Anterior cingulate cortex (tissue), 58 donors: ENCODE measurements at regions not wholly inside any gene's neighbourhood (a gene's known extent, or its start where the extent isn't known, plus 50 kb on each side); places are given as distances from the start of the nearest gene placed in this dataset.

Experiments used
- DNase-seq, 58 donors: peaks; one replicate each; lab custom pipeline; 2025; lab: John Stamatoyannopoulos, UW

- DNase-seq, result no peak
Observed at GRCh38 chr11:25859776-25860175, 472.2 kb upstream of the ANO3 start.

GRCh38 chr11:25860677-25861450 lies 471.1 kb upstream of the ANO3 start:
- no peak for DNase-seq

GRCh38 chr11:25862159-25862558 lies 469.8 kb upstream of the ANO3 start:
- DNase-seq, result no peak

- no peak for DNase-seq
Observed at GRCh38 chr11:25863986-25864385, 467.9 kb upstream of the ANO3 start.

- DNase-seq, result no peak
Observed at GRCh38 chr11:25876456-25876965, 455.4 kb upstream of the ANO3 start.

DNA sequence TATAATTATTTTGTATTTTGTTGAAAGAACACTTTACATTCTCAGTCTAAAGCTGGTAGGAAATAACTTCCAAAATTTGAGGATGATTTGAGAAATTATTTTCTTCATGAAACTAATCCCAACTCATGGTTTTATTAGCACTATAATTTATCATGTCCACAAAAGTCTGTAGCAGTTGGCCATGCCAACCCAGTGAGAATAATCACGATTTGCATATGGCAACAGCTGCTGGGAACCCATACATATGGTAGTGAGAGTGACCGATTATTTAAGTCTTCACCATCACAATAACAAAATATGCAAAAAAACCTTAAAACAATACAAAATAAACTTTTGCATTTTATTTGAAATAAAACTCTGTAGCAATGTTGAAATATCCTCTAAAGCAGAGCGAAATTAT lies 445.9 kb upstream of the ANO3 start:
- DNase-seq, result no peak

- no peak for DNase-seq
Observed at GRCh38 chr11:25890626-25891260, 441.2 kb upstream of the ANO3 start.

GRCh38 chr11:25891960-25892359 lies 440.0 kb upstream of the ANO3 start:
- no peak for DNase-seq

DNA sequence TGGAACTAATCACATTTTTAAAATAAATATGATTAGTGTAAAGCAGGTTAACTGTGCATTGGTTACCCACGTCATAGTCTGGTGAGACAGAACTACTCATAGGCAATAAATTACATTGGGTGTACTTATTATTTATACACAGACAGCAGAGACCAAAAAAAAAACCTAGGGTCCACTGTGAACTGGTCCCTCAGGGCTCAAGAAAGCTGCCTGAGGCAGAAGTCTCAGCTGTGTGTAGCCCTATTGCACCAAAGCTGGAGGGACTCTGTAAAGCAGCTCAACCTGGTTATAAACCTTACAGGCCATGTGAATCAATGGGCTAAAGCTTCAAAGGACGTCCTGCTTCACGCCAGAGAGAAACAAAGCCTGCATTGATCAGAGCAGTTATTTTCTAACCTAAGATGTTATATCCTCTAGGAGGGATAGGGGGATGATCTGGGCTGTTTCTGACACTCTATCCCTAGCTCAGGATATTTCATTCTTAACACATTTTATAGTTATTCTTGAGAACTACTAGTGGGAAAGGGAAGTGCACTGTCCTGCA lies 432.2 kb upstream of the ANO3 start:
- DNase-seq, result no peak

DNA sequence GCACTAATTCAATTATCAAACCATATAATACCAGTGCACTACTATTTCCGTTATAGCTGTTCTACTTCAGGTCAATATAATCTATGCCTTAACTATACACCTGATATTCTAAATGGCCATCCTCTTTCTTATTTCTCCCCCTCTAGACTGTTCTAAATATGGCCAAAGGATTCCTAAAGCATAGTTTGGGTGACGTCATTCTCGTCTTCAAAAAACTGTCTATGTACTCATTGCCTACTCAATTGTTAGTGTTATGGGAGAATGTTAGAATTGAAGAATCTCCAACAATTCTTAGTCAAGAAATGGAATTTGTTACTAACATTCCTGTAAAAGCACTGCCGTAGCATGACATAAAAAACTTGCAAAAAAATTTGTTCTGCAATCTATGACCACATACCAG lies 431.1 kb upstream of the ANO3 start:
- no peak for DNase-seq

DNA sequence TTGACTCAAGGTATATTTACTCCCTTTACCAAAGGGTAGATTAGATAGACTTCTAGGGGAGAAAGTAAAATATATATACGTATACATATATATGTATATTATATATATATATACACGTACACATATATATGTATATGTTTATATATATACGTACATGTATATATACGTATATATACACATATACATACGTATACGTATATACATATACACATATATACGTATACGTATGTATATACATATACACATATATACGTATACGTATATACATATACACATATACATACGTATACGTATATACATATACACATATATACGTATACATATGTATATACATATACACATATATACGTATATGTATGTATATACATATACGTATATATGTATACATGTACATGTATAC lies 430.5 kb upstream of the ANO3 start:
- no peak for DNase-seq

GRCh38 chr11:25902476-25902875 lies 429.5 kb upstream of the ANO3 start:
- no peak for DNase-seq

- no peak for DNase-seq
Observed at GRCh38 chr11:25908726-25909125, 423.2 kb upstream of the ANO3 start.

GRCh38 chr11:25910086-25910485 lies 421.8 kb upstream of the ANO3 start:
- no peak for DNase-seq

DNA sequence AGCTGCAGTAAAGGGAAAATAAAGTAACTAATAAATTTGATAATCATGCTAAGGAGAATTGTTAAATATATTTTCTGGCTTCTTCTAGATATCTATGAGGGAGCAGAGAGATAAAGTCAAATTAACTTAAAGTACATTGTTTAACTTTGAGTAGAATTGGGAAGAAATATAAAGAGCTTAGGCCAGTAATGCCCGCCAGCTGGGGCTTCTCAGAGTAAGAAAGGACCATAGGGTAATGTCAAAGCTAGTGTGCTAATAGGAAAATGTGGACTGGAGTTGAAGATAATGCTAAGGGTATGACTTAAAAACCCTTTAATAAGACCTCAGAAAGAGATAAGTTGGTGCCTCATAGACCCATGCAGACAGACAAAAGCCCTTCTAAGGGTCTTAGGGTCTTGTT lies 411.6 kb upstream of the ANO3 start:
- DNase-seq, result no peak

DNA sequence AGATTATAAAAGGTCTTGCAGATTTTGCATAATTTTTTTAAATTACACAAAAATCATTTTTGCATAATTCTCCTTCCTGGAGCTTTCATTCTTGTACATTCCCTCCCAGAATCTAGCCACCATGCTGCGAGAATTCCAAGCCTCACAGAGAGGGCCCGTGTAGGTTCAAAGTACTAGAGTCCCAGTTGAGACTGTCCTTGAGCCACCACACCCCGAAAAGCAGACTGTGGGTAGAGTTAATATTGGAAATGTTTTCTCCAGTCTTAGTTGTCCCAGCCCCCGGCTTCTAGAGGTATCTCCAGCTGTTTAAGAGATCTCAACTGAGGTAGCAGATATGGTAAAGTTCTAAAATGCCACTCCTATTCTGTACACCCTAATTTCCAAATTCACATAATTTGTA lies 407.3 kb upstream of the ANO3 start:
- DNase-seq, result no peak

GRCh38 chr11:25925359-25925758 lies 406.6 kb upstream of the ANO3 start:
- no peak for DNase-seq

GRCh38 chr11:25927411-25927953 lies 404.4 kb upstream of the ANO3 start:
- no peak for DNase-seq

GRCh38 chr11:25928076-25928475 lies 403.9 kb upstream of the ANO3 start:
- DNase-seq, result no peak

GRCh38 chr11:25938952-25939351 lies 393.0 kb upstream of the ANO3 start:
- DNase-seq, result no peak

- DNase-seq, result no peak
Observed at GRCh38 chr11:25939691-25940090, 392.2 kb upstream of the ANO3 start.

- DNase-seq, result no peak
Observed at GRCh38 chr11:25941353-25941752, 390.6 kb upstream of the ANO3 start.
